ENCODE measurements at regions not wholly inside any gene's neighbourhood (a gene's known extent, or its start where the extent isn't known, plus 50 kb on each side); places are given as distances from the start of the nearest gene placed in this dataset.

DNA sequence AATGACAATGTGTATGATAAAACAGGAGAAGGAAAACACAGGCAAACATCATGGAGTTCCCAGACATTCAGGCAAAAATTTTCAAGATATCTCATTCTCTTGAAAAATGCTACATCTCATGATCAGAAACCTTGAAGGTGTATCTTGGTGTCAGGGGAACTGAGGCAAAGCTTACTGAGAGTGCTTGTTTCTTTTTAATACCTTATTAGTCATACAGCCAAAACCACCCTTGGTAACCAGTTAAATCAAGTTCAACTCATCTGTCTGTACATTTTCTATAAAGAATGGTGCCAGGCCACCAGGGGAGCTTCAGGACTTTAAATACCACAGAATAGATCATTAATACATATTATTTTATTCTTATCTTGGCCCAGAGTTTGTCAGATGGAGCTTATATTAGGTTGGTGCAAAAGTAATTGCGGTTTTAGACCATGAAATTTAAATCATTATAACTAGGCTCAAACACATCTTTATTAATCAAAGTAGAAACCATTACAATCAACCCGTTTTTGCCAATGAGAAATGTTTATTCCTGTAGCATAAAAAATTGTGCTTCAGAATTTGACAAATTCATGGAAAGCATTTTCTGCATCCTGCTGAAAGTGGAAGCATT is 1036.0 kb downstream of the AMY1C start:
- SMC1A ChIA-PET (ENCODE audit: uncharacterized antibody, unreplicated experiment), result interaction anchor here (0.7 to 5.6 kb wide), 3 partner anchors 8 to 242 kb away, joined by 3 to 38 read pairs (median 3); no protein-coding TSS in a partner anchor
- 5% methylated on average over 2 of the region's 2 CpGs for WGBS (ENCODE audit: insufficient coverage, insufficient replicate concordance, low lambda C conversion rate, missing lambda C conversion rate)
- H3K79me2 ChIP-seq (ENCODE audit: control insufficient read depth, insufficient read depth, low read length), result no peaks in the 10 kb centered on the region
- no peak for DNase-seq (ENCODE audit: low read depth, low spot score)
- H4K20me1 ChIP-seq (ENCODE audit: control insufficient read depth, insufficient read depth), result no peaks in the 10 kb centered on the region
- H3K27ac ChIP-seq (ENCODE audit: control insufficient read depth, insufficient read depth), result no peak overlapping the region
- no peak for ATAC-seq
- H2AFZ ChIP-seq (ENCODE audit: control insufficient read depth, low read depth, low read length), result no peak overlapping the region
- BruUV-seq (replicated peaks), result no TSS peak
- no peak overlapping the region for H3K4me3 ChIP-seq
- in situ Hi-C loops (cut with MboI) (loop anchor here (10.0 kb wide), 1 partner anchor 1009 kb away; no protein-coding TSS in a partner anchor), intact Hi-C loops (cut with micrococcal nuclease; ENCODE audit: unreplicated experiment) (no loop called here)
- POLR2A ChIA-PET, result no interaction called here
- no peaks in the 10 kb centered on the region for H3K27me3 ChIP-seq (replicated peaks in 1 of 2; ENCODE audit: control insufficient read depth in 2 of 2, insufficient read depth in 2 of 2, low read length in 1 of 2)
- TF ChIP-seq ZBED1 (IDR thresholded peaks at IDR 0.05; ENCODE audit: borderline replicate concordance) (no peak), HDAC2 (IDR thresholded peaks at IDR 0.05) (no peak), PAX8 (IDR thresholded peaks at IDR 0.05) (no peak), CHD1 (IDR thresholded peaks at IDR 0.05; ENCODE audit: low read depth, low read length) (no peak), NFXL1 (IDR thresholded peaks at IDR 0.05; ENCODE audit: borderline replicate concordance) (no peak)
- TF ChIP-seq, protein P1, sequence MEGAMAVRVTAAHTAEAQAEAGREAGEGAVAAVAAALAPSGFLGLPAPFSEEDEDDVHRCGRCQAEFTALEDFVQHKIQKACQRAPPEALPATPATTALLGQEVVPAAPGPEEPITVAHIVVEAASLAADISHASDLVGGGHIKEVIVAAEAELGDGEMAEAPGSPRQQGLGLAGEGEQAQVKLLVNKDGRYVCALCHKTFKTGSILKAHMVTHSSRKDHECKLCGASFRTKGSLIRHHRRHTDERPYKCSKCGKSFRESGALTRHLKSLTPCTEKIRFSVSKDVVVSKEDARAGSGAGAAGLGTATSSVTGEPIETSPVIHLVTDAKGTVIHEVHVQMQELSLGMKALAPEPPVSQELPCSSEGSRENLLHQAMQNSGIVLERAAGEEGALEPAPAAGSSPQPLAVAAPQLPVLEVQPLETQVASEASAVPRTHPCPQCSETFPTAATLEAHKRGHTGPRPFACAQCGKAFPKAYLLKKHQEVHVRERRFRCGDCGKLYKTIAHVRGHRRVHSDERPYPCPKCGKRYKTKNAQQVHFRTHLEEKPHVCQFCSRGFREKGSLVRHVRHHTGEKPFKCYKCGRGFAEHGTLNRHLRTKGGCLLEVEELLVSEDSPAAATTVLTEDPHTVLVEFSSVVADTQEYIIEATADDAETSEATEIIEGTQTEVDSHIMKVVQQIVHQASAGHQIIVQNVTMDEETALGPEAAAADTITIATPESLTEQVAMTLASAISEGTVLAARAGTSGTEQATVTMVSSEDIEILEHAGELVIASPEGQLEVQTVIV (IDR thresholded peaks at IDR 0.05; ENCODE audit: borderline replicate concordance, partially characterized antibody), result no peak
- no peaks in the 10 kb centered on the region for H3K36me3 ChIP-seq (ENCODE audit: control insufficient read depth in 2 of 2, insufficient read depth in 2 of 2, low read length in 1 of 2)
- no peak overlapping the region for H3K9ac ChIP-seq (ENCODE audit: control insufficient read depth, insufficient read depth, low read length)
- no peak for FAIRE-seq
- CTCF ChIA-PET, result interaction anchor here (0.8 kb wide), 1 partner anchor 242 kb away, joined by 3 read pairs; no protein-coding TSS in a partner anchor
- no peaks in the 10 kb centered on the region for H3K9me3 ChIP-seq (replicated peaks; ENCODE audit: control insufficient read depth, insufficient read depth, low read length)
- RAD21 ChIA-PET (ENCODE audit: unreplicated experiment), result interaction anchor here (0.9 kb wide), 1 partner anchor 12 kb away, joined by 3 read pairs; no protein-coding TSS in a partner anchor
- no peak overlapping the region for H3K4me2 ChIP-seq (ENCODE audit: control insufficient read depth, insufficient read depth)
- H3K4me1 ChIP-seq (ENCODE audit: control insufficient read depth, insufficient read depth, low read length), result no peaks in the 10 kb centered on the region

Measured in GM12878 (cell line).